GM23338 (cell line): ENCODE measurements at regions not wholly inside any gene's neighbourhood (a gene's known extent, or its start where the extent isn't known, plus 50 kb on each side); places are given as distances from the start of the nearest gene placed in this dataset.

Source experiments
- ATAC-seq: fragments of 200-7000 bp; cut with Tn5 transposase; 3 replicates; pipeline ENCODE4 v1.9.1; 2020
- DNase-seq: peaks from one replicate; pipeline ENCODE4 v3.0.0-alpha.2; 2015; ENCODE audit warnings: low spot score
- H2AFZ ChIP-seq: fragments of 200-600 bp; sonication (generic); 2 replicates; pipeline ENCODE4 v1.8.0; 2016; ENCODE audit warnings: antibody characterized with exemption, mild to moderate bottlenecking, moderate library complexity
- H3F3A ChIP-seq: fragments of 200-600 bp; sonication (generic); replicated peaks from 2 replicates; pipeline ENCODE4 v1.8.0; 2017; ENCODE audit warnings: antibody characterized with exemption, mixed run types, low read depth
- H3K27ac ChIP-seq: fragments of 200-600 bp; sonication (generic); 2 replicates; pipeline ENCODE4 v1.6.1; 2016; ENCODE audit warnings: low read depth
- H3K27me3 ChIP-seq: fragments of 200-600 bp; sonication (generic); 2 replicates; pipeline ENCODE4 v1.8.0; 2016; ENCODE audit warnings: mild to moderate bottlenecking, mixed run types, moderate library complexity; ENCODE audit not compliant: insufficient read depth
- H3K36me3 ChIP-seq: fragments of 200-600 bp; sonication (generic); 2 replicates; pipeline ENCODE4 v1.8.0; 2016; ENCODE audit warnings: mild to moderate bottlenecking; ENCODE audit not compliant: insufficient read depth
- H3K4me1 ChIP-seq: fragments of 200-600 bp; sonication (generic); 2 replicates; pipeline ENCODE4 v1.8.0; 2016; ENCODE audit warnings: mild to moderate bottlenecking, moderate library complexity; ENCODE audit not compliant: insufficient read depth
- H3K4me2 ChIP-seq: fragments of 200-600 bp; sonication (generic); 2 replicates; pipeline ENCODE4 v1.7.1; 2017; ENCODE audit warnings: mixed run types
- H3K4me3 ChIP-seq: fragments of 200-600 bp; sonication (generic); 2 replicates; pipeline ENCODE4 v1.6.1; 2016; ENCODE audit warnings: mixed run types
- H3K79me2 ChIP-seq: fragments of 200-600 bp; sonication (generic); replicated peaks from 2 replicates; pipeline ENCODE4 v1.8.0; 2017; ENCODE audit warnings: mild to moderate bottlenecking; ENCODE audit not compliant: insufficient read depth
- H3K9me2 ChIP-seq: fragments of 200-600 bp; sonication (generic); 2 replicates; pipeline ENCODE4 v1.8.0; 2017; ENCODE audit not compliant: insufficient read depth
- H4K20me1 ChIP-seq: fragments of 200-600 bp; sonication (generic); replicated peaks from 2 replicates; pipeline ENCODE4 v1.8.0; 2017; ENCODE audit warnings: mild to moderate bottlenecking; ENCODE audit not compliant: insufficient read depth
- H3K27ac Mint-ChIP-seq: 2 replicates; pipeline ENCODE4 v1.8.0; 2020; ENCODE audit warnings: inconsistent platforms, mild to moderate bottlenecking, moderate library complexity, mixed read lengths
- H3K27me3 Mint-ChIP-seq: 3 replicates; pipeline ENCODE4 v1.8.0; 2022; ENCODE audit warnings: low read depth, mild to moderate bottlenecking, moderate library complexity, mixed read lengths, inconsistent platforms; ENCODE audit not compliant: insufficient read depth, poor library complexity
- H3K36me3 Mint-ChIP-seq: 3 replicates; pipeline ENCODE4 v1.8.0; 2021; ENCODE audit warnings: low read depth, mild to moderate bottlenecking, inconsistent platforms, moderate library complexity, mixed read lengths
- H3K4me1 Mint-ChIP-seq: 3 replicates; pipeline ENCODE4 v1.8.0; 2020; ENCODE audit warnings: mild to moderate bottlenecking, inconsistent platforms, mixed read lengths
- H3K4me3 Mint-ChIP-seq: 3 replicates; pipeline ENCODE4 v1.8.0; 2021; ENCODE audit warnings: moderate library complexity, mild to moderate bottlenecking, inconsistent platforms, mixed read lengths
- H3K9me3 Mint-ChIP-seq: 3 replicates; pipeline ENCODE4 v1.8.0; 2020; ENCODE audit warnings: moderate library complexity, mild to moderate bottlenecking, inconsistent platforms, mixed read lengths
- CREB1 ChIP-seq: fragments of 250-450 bp; sonication (Bioruptor Pico); IDR thresholded peaks from 2 replicates; pipeline ENCODE4 v1.5.0; 2020; ENCODE audit warnings: low read depth, mild to moderate bottlenecking, moderate library complexity
- ETS1 ChIP-seq: IDR thresholded peaks from 2 replicates; pipeline ENCODE4 v1.6.1; 2016; ENCODE audit warnings: antibody characterized with exemption
- EZH2 ChIP-seq: fragments of 200-600 bp; sonication (generic); IDR thresholded peaks from one replicate; pipeline ENCODE4 v1.8.0; 2017; ENCODE audit warnings: antibody characterized with exemption, mild to moderate bottlenecking, low read depth; ENCODE audit not compliant: unreplicated experiment
- EZH2phosphoT487 ChIP-seq: fragments of 200-600 bp; sonication (generic); IDR thresholded peaks from one replicate; pipeline ENCODE4 v1.8.1; 2018; ENCODE audit warnings: antibody characterized with exemption; ENCODE audit not compliant: unreplicated experiment
- JUNB ChIP-seq: IDR thresholded peaks from one replicate; pipeline ENCODE4 v1.6.1; 2016; ENCODE audit warnings: antibody characterized with exemption; ENCODE audit not compliant: unreplicated experiment
- NANOG ChIP-seq: IDR thresholded peaks from 2 replicates; pipeline ENCODE4 v1.6.1; 2016; ENCODE audit warnings: antibody characterized with exemption, borderline replicate concordance
- POLR2AphosphoS5 ChIP-seq: IDR thresholded peaks from 2 replicates; pipeline ENCODE4 v1.6.1; 2016; ENCODE audit warnings: antibody characterized with exemption, low read depth
- REST ChIP-seq: IDR thresholded peaks from one replicate; pipeline ENCODE4 v1.6.1; 2018; ENCODE audit warnings: antibody characterized with exemption; ENCODE audit not compliant: unreplicated experiment
- STAT1 ChIP-seq: IDR thresholded peaks from one replicate; pipeline ENCODE4 v1.6.1; 2016; ENCODE audit warnings: antibody characterized with exemption; ENCODE audit not compliant: unreplicated experiment
- ZNF114 ChIP-seq: fragments of 250-450 bp; sonication (Bioruptor Pico); IDR thresholded peaks from 2 replicates; pipeline ENCODE4 v1.5.0; 2020; ENCODE audit warnings: mild to moderate bottlenecking, moderate library complexity
- ZNF331 ChIP-seq: fragments of 250-450 bp; sonication (Bioruptor Pico); IDR thresholded peaks from 2 replicates; pipeline ENCODE4 v1.5.0; 2020; ENCODE audit warnings: low read depth, mild to moderate bottlenecking, moderate library complexity
- ZNF462 ChIP-seq: fragments of 250-450 bp; sonication (Bioruptor Pico); IDR thresholded peaks from 2 replicates; pipeline ENCODE4 v1.5.0; 2020; ENCODE audit warnings: mild to moderate bottlenecking, moderate library complexity

- TF ChIP-seq ZNF462 (CRISPR knock-in tag) (no peak), EZH2 (no peak), ETS1 (no peak), STAT1 (no peak), ZNF114 (no peak)
Measured at GRCh38 chr5:111655169-111655924, 101.6 kb downstream of the NREP start (continued).

- H3K4me1 Mint-ChIP-seq, result no peaks in the 10 kb centered on the region
- H3K4me3 Mint-ChIP-seq, result no peak overlapping the region
- H3K27me3 Mint-ChIP-seq, result no peaks in the 10 kb centered on the region
- Histone ChIP-seq H3K27me3 (no peaks in the 10 kb centered on the region), H3K79me2 (no peaks in the 10 kb centered on the region), H3K4me3 (no peak overlapping the region), H3K4me2 (no peak overlapping the region), H2AFZ (no peak overlapping the region), H3K27ac (no peak overlapping the region), H3K9me2 (peaks cover 12% of the 10 kb centered on the region; the same call in 1 of the 2 replicates), H3K36me3 (no peaks in the 10 kb centered on the region), H4K20me1 (no peaks in the 10 kb centered on the region), H3K4me1 (no peaks in the 10 kb centered on the region), H3F3A (no peaks in the 10 kb centered on the region)
- DNase-seq (no peak), ATAC-seq (no peak)
- no peaks in the 10 kb centered on the region; the same call in 2 of the 3 replicates for H3K36me3 Mint-ChIP-seq
- H3K9me3 Mint-ChIP-seq, result peaks cover 8% of the 10 kb centered on the region; the same call in 1 of the 3 replicates
- H3K27ac Mint-ChIP-seq, result no peak overlapping the region
- TF ChIP-seq NANOG (no peak), ETS1 (no peak), JUNB (no peak), CREB1 (CRISPR knock-in tag) (no peak), ZNF114 (no peak), POLR2AphosphoS5 (no peak), EZH2 (no peak), ZNF331 (CRISPR knock-in tag) (no peak), EZH2phosphoT487 (no peak), REST (no peak)
Measured at GRCh38 chr5:111653408-111653807, 103.6 kb downstream of the NREP start.
